HG02981 (cell line): ENCODE measurements at regions not wholly inside any gene's neighbourhood (a gene's known extent, or its start where the extent isn't known, plus 50 kb on each side); places are given as distances from the start of the nearest gene placed in this dataset.

Experiments used
- ATAC-seq: cut with Tn5 transposase; IDR thresholded peaks from one replicate; pipeline ENCODE4 v1.9.1; 2021; ENCODE audit warnings: mild to moderate bottlenecking, moderate library complexity; ENCODE audit not compliant: unreplicated experiment

- ATAC-seq, result no peak
Measured at GRCh38 chr18:78830826-78831225, 148.8 kb upstream of the SALL3 start.

GRCh38 chr18:78831603-78832002, 148.0 kb upstream of the SALL3 start:
- ATAC-seq, result no peak

- no peak for ATAC-seq
Measured at GRCh38 chr18:78833833-78834232, 145.8 kb upstream of the SALL3 start.

- ATAC-seq, result no peak
Measured at GRCh38 chr18:78836838-78837237, 142.8 kb upstream of the SALL3 start.

- ATAC-seq, result no peak
Measured at GRCh38 chr18:78837754-78838153, 141.9 kb upstream of the SALL3 start.

- no peak for ATAC-seq
Measured at GRCh38 chr18:78838183-78838582, 141.4 kb upstream of the SALL3 start.

- ATAC-seq, result no peak
Measured at GRCh38 chr18:78849046-78849445, 130.6 kb upstream of the SALL3 start.

- ATAC-seq, result no peak
Measured at GRCh38 chr18:78849458-78849857, 130.2 kb upstream of the SALL3 start.

GRCh38 chr18:78853341-78853740, 126.3 kb upstream of the SALL3 start:
- ATAC-seq, result no peak

GRCh38 chr18:78855188-78855587, 124.4 kb upstream of the SALL3 start:
- ATAC-seq, result no peak

GRCh38 chr18:78856569-78857313, 122.9 kb upstream of the SALL3 start:
- no peak for ATAC-seq

- no peak for ATAC-seq
Measured at GRCh38 chr18:78857314-78858150, 122.1 kb upstream of the SALL3 start.

GRCh38 chr18:78859686-78860085, 119.9 kb upstream of the SALL3 start:
- no peak for ATAC-seq

- ATAC-seq, result no peak
Measured at GRCh38 chr18:78860117-78860516, 119.5 kb upstream of the SALL3 start.

GRCh38 chr18:78861116-78861515, 118.5 kb upstream of the SALL3 start:
- no peak for ATAC-seq

GRCh38 chr18:78861706-78862105, 117.9 kb upstream of the SALL3 start:
- no peak for ATAC-seq

GRCh38 chr18:78862395-78862794, 117.2 kb upstream of the SALL3 start:
- no peak for ATAC-seq

- ATAC-seq, result no peak
Measured at GRCh38 chr18:78865056-78865598, 114.5 kb upstream of the SALL3 start.

- no peak for ATAC-seq
Measured at GRCh38 chr18:78865771-78866310, 113.8 kb upstream of the SALL3 start.

GRCh38 chr18:78867131-78867530, 112.5 kb upstream of the SALL3 start:
- ATAC-seq, result no peak
